ENCODE measurements at regions not wholly inside any gene's neighbourhood (a gene's known extent, or its start where the extent isn't known, plus 50 kb on each side); places are given as distances from the start of the nearest gene placed in this dataset.

- Histone ChIP-seq H3T11ph (ENCODE audit: low read length) (no peak overlapping the region), H3K79me2 (ENCODE audit: insufficient read depth, low read length) (no peaks in the 10 kb centered on the region), H2BK20ac (ENCODE audit: low read depth, low read length, poor library complexity, severe bottlenecking) (no peak overlapping the region), H3K4me2 (ENCODE audit: insufficient read depth, insufficient read length, low read length) (no peak overlapping the region), H3K4me1 (ENCODE audit: insufficient read depth, low read length) (no peaks in the 10 kb centered on the region), H3K9ac (ENCODE audit: extremely low read depth, insufficient read length, low read length) (no peak overlapping the region), H2AK5ac (ENCODE audit: insufficient read length, low read length) (no peak overlapping the region), H3K18ac (ENCODE audit: insufficient read length, low read depth, low read length) (no peak overlapping the region), H2BK120ac (ENCODE audit: low read depth, low read length, poor library complexity, severe bottlenecking) (no peak overlapping the region), H3K14ac (ENCODE audit: insufficient read depth, low read length) (no peak overlapping the region), H3K23me2 (ENCODE audit: insufficient read length, low read depth, low read length, poor library complexity, severe bottlenecking) (no peaks in the 10 kb centered on the region), H3K4ac (ENCODE audit: low read depth, low read length) (no peak overlapping the region), H2BK15ac (ENCODE audit: low read depth, low read length) (no peak overlapping the region), H4K20me1 (ENCODE audit: control insufficient read depth, insufficient read depth, insufficient read length) (no peaks in the 10 kb centered on the region), H4K8ac (replicated peaks; ENCODE audit: insufficient read length, low read depth, low read length) (no peak overlapping the region), H4K5ac (ENCODE audit: insufficient read length, low read depth, low read length) (no peak overlapping the region), H2BK5ac (ENCODE audit: insufficient read length, low read length) (no peak overlapping the region), H2AFZ (ENCODE audit: low read length) (no peak overlapping the region), H3K9me3 (ENCODE audit: control insufficient read depth, low read depth, low read length) (no peaks in the 10 kb centered on the region), H3K23ac (ENCODE audit: insufficient read length, low read depth, low read length) (no peak overlapping the region), H4K91ac (ENCODE audit: insufficient read length, low read depth, low read length) (no peak overlapping the region), H3K27ac (ENCODE audit: insufficient read length, low read depth, low read length) (no peak overlapping the region), H3K79me1 (ENCODE audit: insufficient read depth, low read depth, low read length, poor library complexity, severe bottlenecking) (no peaks in the 10 kb centered on the region), H2BK12ac (ENCODE audit: insufficient read length, low read depth, low read length) (no peak overlapping the region), H3K27me3 (ENCODE audit: insufficient read depth, low read length) (no peaks in the 10 kb centered on the region), H3K56ac (ENCODE audit: insufficient read length, low read depth, low read length) (no peak overlapping the region)
- TF ChIP-seq CTCF (conservative IDR thresholded peaks at IDR 0.05): no peak
- no peaks in the 10 kb centered on the region for H3K9me3 Mint-ChIP-seq
- peaks cover 16 to 19% of the 10 kb centered on the region in 2 experiments for H3K4me1 Mint-ChIP-seq
- no peak overlapping the region for H3K27ac Mint-ChIP-seq
- H3K27me3 Mint-ChIP-seq (ENCODE audit: low read depth): no peaks in the 10 kb centered on the region
- no CpG with 5 or more reads among the region's 5 CpGs for WGBS (ENCODE audit: extremely low coverage, insufficient read length, low lambda C conversion rate)
- no peak overlapping the region for H3K4me3 Mint-ChIP-seq
- DNase-seq: no peak
- 0 out of 7 replicates have a peak, but pooled peaks cover 0 to 2% (median 0%) of the 10 kb centered on the region in 3 experiments for H3K36me3 Mint-ChIP-seq (ENCODE audit: insufficient read depth in 1 of 3, low read depth in 3 of 3)
Measured at GRCh38 chr5:43997647-43998272, 391.5 kb downstream of the FGF10 start.

Measured in H9 (cell line).